GM23338 (cell line): ENCODE measurements at regions not wholly inside any gene's neighbourhood (a gene's known extent, or its start where the extent isn't known, plus 50 kb on each side); places are given as distances from the start of the nearest gene placed in this dataset.

Source experiments
- ATAC-seq: fragments of 200-7000 bp; cut with Tn5 transposase; 3 replicates; pipeline ENCODE4 v1.9.1; 2020
- DNase-seq: peaks from one replicate; pipeline ENCODE4 v3.0.0-alpha.2; 2015; ENCODE audit warnings: low spot score
- H2AFZ ChIP-seq: fragments of 200-600 bp; sonication (generic); 2 replicates; pipeline ENCODE4 v1.8.0; 2016; ENCODE audit warnings: antibody characterized with exemption, mild to moderate bottlenecking, moderate library complexity
- H3F3A ChIP-seq: fragments of 200-600 bp; sonication (generic); replicated peaks from 2 replicates; pipeline ENCODE4 v1.8.0; 2017; ENCODE audit warnings: antibody characterized with exemption, mixed run types, low read depth
- H3K27ac ChIP-seq: fragments of 200-600 bp; sonication (generic); 2 replicates; pipeline ENCODE4 v1.6.1; 2016; ENCODE audit warnings: low read depth
- H3K27me3 ChIP-seq: fragments of 200-600 bp; sonication (generic); 2 replicates; pipeline ENCODE4 v1.8.0; 2016; ENCODE audit warnings: mild to moderate bottlenecking, mixed run types, moderate library complexity; ENCODE audit not compliant: insufficient read depth
- H3K36me3 ChIP-seq: fragments of 200-600 bp; sonication (generic); 2 replicates; pipeline ENCODE4 v1.8.0; 2016; ENCODE audit warnings: mild to moderate bottlenecking; ENCODE audit not compliant: insufficient read depth
- H3K4me1 ChIP-seq: fragments of 200-600 bp; sonication (generic); 2 replicates; pipeline ENCODE4 v1.8.0; 2016; ENCODE audit warnings: mild to moderate bottlenecking, moderate library complexity; ENCODE audit not compliant: insufficient read depth
- H3K4me2 ChIP-seq: fragments of 200-600 bp; sonication (generic); 2 replicates; pipeline ENCODE4 v1.7.1; 2017; ENCODE audit warnings: mixed run types
- H3K4me3 ChIP-seq: fragments of 200-600 bp; sonication (generic); 2 replicates; pipeline ENCODE4 v1.6.1; 2016; ENCODE audit warnings: mixed run types
- H3K79me2 ChIP-seq: fragments of 200-600 bp; sonication (generic); replicated peaks from 2 replicates; pipeline ENCODE4 v1.8.0; 2017; ENCODE audit warnings: mild to moderate bottlenecking; ENCODE audit not compliant: insufficient read depth
- H3K9me2 ChIP-seq: fragments of 200-600 bp; sonication (generic); 2 replicates; pipeline ENCODE4 v1.8.0; 2017; ENCODE audit not compliant: insufficient read depth
- H4K20me1 ChIP-seq: fragments of 200-600 bp; sonication (generic); replicated peaks from 2 replicates; pipeline ENCODE4 v1.8.0; 2017; ENCODE audit warnings: mild to moderate bottlenecking; ENCODE audit not compliant: insufficient read depth
- H3K27ac Mint-ChIP-seq: 2 replicates; pipeline ENCODE4 v1.8.0; 2020; ENCODE audit warnings: inconsistent platforms, mild to moderate bottlenecking, moderate library complexity, mixed read lengths
- H3K27me3 Mint-ChIP-seq: 3 replicates; pipeline ENCODE4 v1.8.0; 2022; ENCODE audit warnings: low read depth, mild to moderate bottlenecking, moderate library complexity, mixed read lengths, inconsistent platforms; ENCODE audit not compliant: insufficient read depth, poor library complexity
- H3K36me3 Mint-ChIP-seq: 3 replicates; pipeline ENCODE4 v1.8.0; 2021; ENCODE audit warnings: low read depth, mild to moderate bottlenecking, inconsistent platforms, moderate library complexity, mixed read lengths
- H3K4me1 Mint-ChIP-seq: 3 replicates; pipeline ENCODE4 v1.8.0; 2020; ENCODE audit warnings: mild to moderate bottlenecking, inconsistent platforms, mixed read lengths
- H3K4me3 Mint-ChIP-seq: 3 replicates; pipeline ENCODE4 v1.8.0; 2021; ENCODE audit warnings: moderate library complexity, mild to moderate bottlenecking, inconsistent platforms, mixed read lengths
- H3K9me3 Mint-ChIP-seq: 3 replicates; pipeline ENCODE4 v1.8.0; 2020; ENCODE audit warnings: moderate library complexity, mild to moderate bottlenecking, inconsistent platforms, mixed read lengths
- CREB1 ChIP-seq: fragments of 250-450 bp; sonication (Bioruptor Pico); IDR thresholded peaks from 2 replicates; pipeline ENCODE4 v1.5.0; 2020; ENCODE audit warnings: low read depth, mild to moderate bottlenecking, moderate library complexity
- EZH2 ChIP-seq: fragments of 200-600 bp; sonication (generic); IDR thresholded peaks from one replicate; pipeline ENCODE4 v1.8.0; 2017; ENCODE audit warnings: antibody characterized with exemption, mild to moderate bottlenecking, low read depth; ENCODE audit not compliant: unreplicated experiment
- EZH2phosphoT487 ChIP-seq: fragments of 200-600 bp; sonication (generic); IDR thresholded peaks from one replicate; pipeline ENCODE4 v1.8.1; 2018; ENCODE audit warnings: antibody characterized with exemption; ENCODE audit not compliant: unreplicated experiment
- JUNB ChIP-seq: IDR thresholded peaks from one replicate; pipeline ENCODE4 v1.6.1; 2016; ENCODE audit warnings: antibody characterized with exemption; ENCODE audit not compliant: unreplicated experiment
- NANOG ChIP-seq: IDR thresholded peaks from 2 replicates; pipeline ENCODE4 v1.6.1; 2016; ENCODE audit warnings: antibody characterized with exemption, borderline replicate concordance
- POLR2AphosphoS5 ChIP-seq: IDR thresholded peaks from 2 replicates; pipeline ENCODE4 v1.6.1; 2016; ENCODE audit warnings: antibody characterized with exemption, low read depth
- STAT1 ChIP-seq: IDR thresholded peaks from one replicate; pipeline ENCODE4 v1.6.1; 2016; ENCODE audit warnings: antibody characterized with exemption; ENCODE audit not compliant: unreplicated experiment
- ZNF114 ChIP-seq: fragments of 250-450 bp; sonication (Bioruptor Pico); IDR thresholded peaks from 2 replicates; pipeline ENCODE4 v1.5.0; 2020; ENCODE audit warnings: mild to moderate bottlenecking, moderate library complexity
- ZNF331 ChIP-seq: fragments of 250-450 bp; sonication (Bioruptor Pico); IDR thresholded peaks from 2 replicates; pipeline ENCODE4 v1.5.0; 2020; ENCODE audit warnings: low read depth, mild to moderate bottlenecking, moderate library complexity
- TF ChIP-seq, protein P1 (sequence below): IDR thresholded peaks from 2 replicates; pipeline ENCODE4 v1.6.1; 2016; ENCODE audit warnings: antibody characterized with exemption
- TF ChIP-seq, protein P2 (sequence below), 2 experiments: fragments of 200-600 bp in 1 of 2; sonication (generic) in 1 of 2; conservative IDR thresholded peaks; 2 replicates each; pipeline versions ENCODE4 v1.5.1 to v1.6.1; 2016 to 2017; ENCODE audit warnings: antibody characterized with exemption in 2 of 2, low read depth in 2 of 2, mild to moderate bottlenecking in 2 of 2, moderate library complexity in 1 of 2
- TF ChIP-seq, protein P3 (sequence below): IDR thresholded peaks from one replicate; pipeline ENCODE4 v1.6.1; 2018; ENCODE audit warnings: antibody characterized with exemption; ENCODE audit not compliant: unreplicated experiment
- TF ChIP-seq, protein P4 (sequence below): fragments of 250-450 bp; sonication (Bioruptor Pico); IDR thresholded peaks from 2 replicates; pipeline ENCODE4 v1.5.0; 2020; ENCODE audit warnings: mild to moderate bottlenecking, moderate library complexity

DNA sequence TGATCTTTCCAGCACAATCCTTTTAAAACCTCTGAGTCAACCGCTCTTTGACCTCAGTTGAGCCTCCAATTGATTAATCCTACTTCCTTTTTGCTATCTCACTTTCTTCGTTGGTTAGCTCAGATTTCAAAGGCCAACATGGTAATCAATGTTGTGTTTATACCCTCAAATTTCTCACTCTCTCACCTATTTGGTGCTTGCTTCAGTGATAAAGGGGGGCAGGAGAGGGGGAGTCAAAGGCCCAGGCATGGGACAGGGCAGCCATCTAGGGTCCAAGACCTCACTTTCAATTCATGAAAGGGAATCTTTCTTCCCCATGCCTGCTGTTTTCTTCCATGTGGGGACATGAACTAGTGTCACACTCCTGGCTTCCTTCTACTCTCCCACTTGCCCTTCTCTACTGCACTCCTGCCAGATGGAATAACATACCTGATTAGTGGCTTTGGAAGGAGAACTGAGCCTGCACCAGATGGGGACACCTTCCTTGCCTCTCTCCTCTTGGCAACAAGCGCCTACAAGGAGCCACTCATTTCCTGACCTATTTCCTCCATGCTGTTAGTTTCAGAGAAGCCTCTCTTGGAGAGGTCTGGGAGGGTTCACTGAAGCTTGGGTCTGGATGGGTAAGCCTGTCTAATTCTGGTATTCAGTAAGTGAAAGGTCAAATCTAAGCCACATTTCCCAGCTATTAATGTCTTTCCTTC is 73.3 kb upstream of the ARHGAP29 start:
- no peaks in the 10 kb centered on the region for H3K9me3 Mint-ChIP-seq
- peaks cover 2% of the 10 kb centered on the region; the same call in 2 of the 3 replicates for H3K4me1 Mint-ChIP-seq
- Histone ChIP-seq H3K4me3 (no peak overlapping the region), H3K27ac (no peak overlapping the region), H4K20me1 (no peaks in the 10 kb centered on the region), H3K27me3 (no peaks in the 10 kb centered on the region), H3K79me2 (no peaks in the 10 kb centered on the region), H3K4me1 (no peaks in the 10 kb centered on the region), H2AFZ (peak overlapping the region; percentile 82), H3F3A (no peaks in the 10 kb centered on the region), H3K4me2 (no peak overlapping the region), H3K9me2 (peaks cover 11% of the 10 kb centered on the region), H3K36me3 (no peaks in the 10 kb centered on the region)
- ATAC-seq (no peak), DNase-seq (no peak)
- H3K36me3 Mint-ChIP-seq, result no peaks in the 10 kb centered on the region
- no peak for TF ChIP-seq EZH2phosphoT487
- no peak for TF ChIP-seq ZNF331 (CRISPR knock-in tag)
- TF ChIP-seq, protein P1, sequence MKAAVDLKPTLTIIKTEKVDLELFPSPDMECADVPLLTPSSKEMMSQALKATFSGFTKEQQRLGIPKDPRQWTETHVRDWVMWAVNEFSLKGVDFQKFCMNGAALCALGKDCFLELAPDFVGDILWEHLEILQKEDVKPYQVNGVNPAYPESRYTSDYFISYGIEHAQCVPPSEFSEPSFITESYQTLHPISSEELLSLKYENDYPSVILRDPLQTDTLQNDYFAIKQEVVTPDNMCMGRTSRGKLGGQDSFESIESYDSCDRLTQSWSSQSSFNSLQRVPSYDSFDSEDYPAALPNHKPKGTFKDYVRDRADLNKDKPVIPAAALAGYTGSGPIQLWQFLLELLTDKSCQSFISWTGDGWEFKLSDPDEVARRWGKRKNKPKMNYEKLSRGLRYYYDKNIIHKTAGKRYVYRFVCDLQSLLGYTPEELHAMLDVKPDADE, result no peak
- no peak for TF ChIP-seq CREB1 (CRISPR knock-in tag)
- no peak for TF ChIP-seq POLR2AphosphoS5
- TF ChIP-seq STAT1, result no peak
- TF ChIP-seq ZNF114 (CRISPR knock-in tag), result no peak
- no peak for TF ChIP-seq NANOG
- TF ChIP-seq, protein P2, sequence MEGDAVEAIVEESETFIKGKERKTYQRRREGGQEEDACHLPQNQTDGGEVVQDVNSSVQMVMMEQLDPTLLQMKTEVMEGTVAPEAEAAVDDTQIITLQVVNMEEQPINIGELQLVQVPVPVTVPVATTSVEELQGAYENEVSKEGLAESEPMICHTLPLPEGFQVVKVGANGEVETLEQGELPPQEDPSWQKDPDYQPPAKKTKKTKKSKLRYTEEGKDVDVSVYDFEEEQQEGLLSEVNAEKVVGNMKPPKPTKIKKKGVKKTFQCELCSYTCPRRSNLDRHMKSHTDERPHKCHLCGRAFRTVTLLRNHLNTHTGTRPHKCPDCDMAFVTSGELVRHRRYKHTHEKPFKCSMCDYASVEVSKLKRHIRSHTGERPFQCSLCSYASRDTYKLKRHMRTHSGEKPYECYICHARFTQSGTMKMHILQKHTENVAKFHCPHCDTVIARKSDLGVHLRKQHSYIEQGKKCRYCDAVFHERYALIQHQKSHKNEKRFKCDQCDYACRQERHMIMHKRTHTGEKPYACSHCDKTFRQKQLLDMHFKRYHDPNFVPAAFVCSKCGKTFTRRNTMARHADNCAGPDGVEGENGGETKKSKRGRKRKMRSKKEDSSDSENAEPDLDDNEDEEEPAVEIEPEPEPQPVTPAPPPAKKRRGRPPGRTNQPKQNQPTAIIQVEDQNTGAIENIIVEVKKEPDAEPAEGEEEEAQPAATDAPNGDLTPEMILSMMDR (conservative IDR thresholded peaks at IDR 0.05; ENCODE audit: low read depth in 2 of 2), result no peak
- no peak for TF ChIP-seq EZH2
- no peak for TF ChIP-seq JUNB
- TF ChIP-seq, protein P3, sequence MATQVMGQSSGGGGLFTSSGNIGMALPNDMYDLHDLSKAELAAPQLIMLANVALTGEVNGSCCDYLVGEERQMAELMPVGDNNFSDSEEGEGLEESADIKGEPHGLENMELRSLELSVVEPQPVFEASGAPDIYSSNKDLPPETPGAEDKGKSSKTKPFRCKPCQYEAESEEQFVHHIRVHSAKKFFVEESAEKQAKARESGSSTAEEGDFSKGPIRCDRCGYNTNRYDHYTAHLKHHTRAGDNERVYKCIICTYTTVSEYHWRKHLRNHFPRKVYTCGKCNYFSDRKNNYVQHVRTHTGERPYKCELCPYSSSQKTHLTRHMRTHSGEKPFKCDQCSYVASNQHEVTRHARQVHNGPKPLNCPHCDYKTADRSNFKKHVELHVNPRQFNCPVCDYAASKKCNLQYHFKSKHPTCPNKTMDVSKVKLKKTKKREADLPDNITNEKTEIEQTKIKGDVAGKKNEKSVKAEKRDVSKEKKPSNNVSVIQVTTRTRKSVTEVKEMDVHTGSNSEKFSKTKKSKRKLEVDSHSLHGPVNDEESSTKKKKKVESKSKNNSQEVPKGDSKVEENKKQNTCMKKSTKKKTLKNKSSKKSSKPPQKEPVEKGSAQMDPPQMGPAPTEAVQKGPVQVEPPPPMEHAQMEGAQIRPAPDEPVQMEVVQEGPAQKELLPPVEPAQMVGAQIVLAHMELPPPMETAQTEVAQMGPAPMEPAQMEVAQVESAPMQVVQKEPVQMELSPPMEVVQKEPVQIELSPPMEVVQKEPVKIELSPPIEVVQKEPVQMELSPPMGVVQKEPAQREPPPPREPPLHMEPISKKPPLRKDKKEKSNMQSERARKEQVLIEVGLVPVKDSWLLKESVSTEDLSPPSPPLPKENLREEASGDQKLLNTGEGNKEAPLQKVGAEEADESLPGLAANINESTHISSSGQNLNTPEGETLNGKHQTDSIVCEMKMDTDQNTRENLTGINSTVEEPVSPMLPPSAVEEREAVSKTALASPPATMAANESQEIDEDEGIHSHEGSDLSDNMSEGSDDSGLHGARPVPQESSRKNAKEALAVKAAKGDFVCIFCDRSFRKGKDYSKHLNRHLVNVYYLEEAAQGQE, result no peak
- TF ChIP-seq, protein P4, sequence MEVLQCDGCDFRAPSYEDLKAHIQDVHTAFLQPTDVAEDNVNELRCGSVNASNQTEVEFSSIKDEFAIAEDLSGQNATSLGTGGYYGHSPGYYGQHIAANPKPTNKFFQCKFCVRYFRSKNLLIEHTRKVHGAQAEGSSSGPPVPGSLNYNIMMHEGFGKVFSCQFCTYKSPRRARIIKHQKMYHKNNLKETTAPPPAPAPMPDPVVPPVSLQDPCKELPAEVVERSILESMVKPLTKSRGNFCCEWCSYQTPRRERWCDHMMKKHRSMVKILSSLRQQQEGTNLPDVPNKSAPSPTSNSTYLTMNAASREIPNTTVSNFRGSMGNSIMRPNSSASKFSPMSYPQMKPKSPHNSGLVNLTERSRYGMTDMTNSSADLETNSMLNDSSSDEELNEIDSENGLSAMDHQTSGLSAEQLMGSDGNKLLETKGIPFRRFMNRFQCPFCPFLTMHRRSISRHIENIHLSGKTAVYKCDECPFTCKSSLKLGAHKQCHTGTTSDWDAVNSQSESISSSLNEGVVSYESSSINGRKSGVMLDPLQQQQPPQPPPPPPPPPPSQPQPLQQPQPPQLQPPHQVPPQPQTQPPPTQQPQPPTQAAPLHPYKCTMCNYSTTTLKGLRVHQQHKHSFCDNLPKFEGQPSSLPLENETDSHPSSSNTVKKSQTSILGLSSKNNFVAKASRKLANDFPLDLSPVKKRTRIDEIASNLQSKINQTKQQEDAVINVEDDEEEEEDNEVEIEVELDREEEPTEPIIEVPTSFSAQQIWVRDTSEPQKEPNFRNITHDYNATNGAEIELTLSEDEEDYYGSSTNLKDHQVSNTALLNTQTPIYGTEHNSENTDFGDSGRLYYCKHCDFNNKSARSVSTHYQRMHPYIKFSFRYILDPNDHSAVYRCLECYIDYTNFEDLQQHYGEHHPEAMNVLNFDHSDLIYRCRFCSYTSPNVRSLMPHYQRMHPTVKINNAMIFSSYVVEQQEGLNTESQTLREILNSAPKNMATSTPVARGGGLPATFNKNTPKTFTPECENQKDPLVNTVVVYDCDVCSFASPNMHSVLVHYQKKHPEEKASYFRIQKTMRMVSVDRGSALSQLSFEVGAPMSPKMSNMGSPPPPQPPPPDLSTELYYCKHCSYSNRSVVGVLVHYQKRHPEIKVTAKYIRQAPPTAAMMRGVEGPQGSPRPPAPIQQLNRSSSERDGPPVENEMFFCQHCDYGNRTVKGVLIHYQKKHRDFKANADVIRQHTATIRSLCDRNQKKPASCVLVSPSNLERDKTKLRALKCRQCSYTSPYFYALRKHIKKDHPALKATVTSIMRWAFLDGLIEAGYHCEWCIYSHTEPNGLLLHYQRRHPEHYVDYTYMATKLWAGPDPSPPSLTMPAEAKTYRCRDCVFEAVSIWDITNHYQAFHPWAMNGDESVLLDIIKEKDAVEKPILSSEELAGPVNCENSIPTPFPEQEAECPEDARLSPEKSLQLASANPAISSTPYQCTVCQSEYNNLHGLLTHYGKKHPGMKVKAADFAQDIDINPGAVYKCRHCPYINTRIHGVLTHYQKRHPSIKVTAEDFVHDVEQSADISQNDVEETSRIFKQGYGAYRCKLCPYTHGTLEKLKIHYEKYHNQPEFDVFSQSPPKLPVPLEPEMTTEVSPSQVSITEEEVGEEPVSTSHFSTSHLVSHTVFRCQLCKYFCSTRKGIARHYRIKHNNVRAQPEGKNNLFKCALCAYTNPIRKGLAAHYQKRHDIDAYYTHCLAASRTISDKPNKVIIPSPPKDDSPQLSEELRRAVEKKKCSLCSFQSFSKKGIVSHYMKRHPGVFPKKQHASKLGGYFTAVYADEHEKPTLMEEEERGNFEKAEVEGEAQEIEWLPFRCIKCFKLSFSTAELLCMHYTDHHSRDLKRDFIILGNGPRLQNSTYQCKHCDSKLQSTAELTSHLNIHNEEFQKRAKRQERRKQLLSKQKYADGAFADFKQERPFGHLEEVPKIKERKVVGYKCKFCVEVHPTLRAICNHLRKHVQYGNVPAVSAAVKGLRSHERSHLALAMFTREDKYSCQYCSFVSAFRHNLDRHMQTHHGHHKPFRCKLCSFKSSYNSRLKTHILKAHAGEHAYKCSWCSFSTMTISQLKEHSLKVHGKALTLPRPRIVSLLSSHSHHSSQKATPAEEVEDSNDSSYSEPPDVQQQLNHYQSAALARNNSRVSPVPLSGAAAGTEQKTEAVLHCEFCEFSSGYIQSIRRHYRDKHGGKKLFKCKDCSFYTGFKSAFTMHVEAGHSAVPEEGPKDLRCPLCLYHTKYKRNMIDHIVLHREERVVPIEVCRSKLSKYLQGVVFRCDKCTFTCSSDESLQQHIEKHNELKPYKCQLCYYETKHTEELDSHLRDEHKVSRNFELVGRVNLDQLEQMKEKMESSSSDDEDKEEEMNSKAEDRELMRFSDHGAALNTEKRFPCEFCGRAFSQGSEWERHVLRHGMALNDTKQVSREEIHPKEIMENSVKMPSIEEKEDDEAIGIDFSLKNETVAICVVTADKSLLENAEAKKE (CRISPR knock-in tag), result no peak
- peaks cover 5% of the 10 kb centered on the region for H3K27me3 Mint-ChIP-seq
- H3K27ac Mint-ChIP-seq, result no peak overlapping the region
- H3K4me3 Mint-ChIP-seq, result no peak overlapping the region
